ENCODE measurements at regions not wholly inside any gene's neighbourhood (a gene's known extent, or its start where the extent isn't known, plus 50 kb on each side); places are given as distances from the start of the nearest gene placed in this dataset.
A peak's percentile ranks its signal among the peaks of the same experiment; 100 is the strongest.
"Not testable (repeated sequence)": the region's sequence is repeated elsewhere in the genome, so short reads cannot be mapped to it uniquely, and the experiment has no call there.

- no peaks in the 10 kb centered on the region for H3K4me1 Mint-ChIP-seq
- DNase-seq (peak in 1 of 2 donors; percentile 10), ATAC-seq (peak; percentile 70)
- no peaks in the 10 kb centered on the region for H3K9me3 Mint-ChIP-seq
- no peaks in the 10 kb centered on the region for H3K27me3 Mint-ChIP-seq
- H3K4me3 Mint-ChIP-seq = no peak overlapping the region
- H3K27ac Mint-ChIP-seq = no peak overlapping the region
Measured at GRCh38 chr5:162209005-162209605, 141.5 kb downstream of the GABRG2 start.

GRCh38 chr5:162214551-162214950 is 147.0 kb downstream of the GABRG2 start:
- DNase-seq (no peak), ATAC-seq (no peak)
- no peaks in the 10 kb centered on the region for H3K4me1 Mint-ChIP-seq
- no peaks in the 10 kb centered on the region for H3K27me3 Mint-ChIP-seq
- H3K9me3 Mint-ChIP-seq = peaks cover 4 to 6% of the 10 kb centered on the region in 2 donors
- H3K27ac Mint-ChIP-seq = no peak overlapping the region
- no peak overlapping the region for H3K4me3 Mint-ChIP-seq

DNA sequence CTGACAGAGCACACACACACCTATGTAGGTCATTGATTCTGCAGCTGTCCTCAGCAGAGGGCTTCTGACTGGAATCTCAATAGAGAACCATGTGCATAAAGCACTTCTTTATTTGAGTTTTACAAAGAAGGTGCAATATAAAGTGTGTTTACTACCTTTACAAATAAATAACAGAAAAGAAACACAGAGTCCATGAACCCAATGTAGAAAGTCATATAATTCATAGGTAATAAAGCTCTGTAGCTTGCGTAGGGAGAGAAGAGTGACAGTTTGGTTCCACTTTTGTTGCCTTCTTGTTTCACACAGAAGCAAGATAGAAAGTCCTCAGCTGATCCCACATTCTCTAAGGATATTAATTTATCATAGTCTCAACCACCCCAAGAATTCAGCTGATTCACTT is 149.5 kb downstream of the GABRG2 start:
- no peak overlapping the region for H3K27ac Mint-ChIP-seq

DNA sequence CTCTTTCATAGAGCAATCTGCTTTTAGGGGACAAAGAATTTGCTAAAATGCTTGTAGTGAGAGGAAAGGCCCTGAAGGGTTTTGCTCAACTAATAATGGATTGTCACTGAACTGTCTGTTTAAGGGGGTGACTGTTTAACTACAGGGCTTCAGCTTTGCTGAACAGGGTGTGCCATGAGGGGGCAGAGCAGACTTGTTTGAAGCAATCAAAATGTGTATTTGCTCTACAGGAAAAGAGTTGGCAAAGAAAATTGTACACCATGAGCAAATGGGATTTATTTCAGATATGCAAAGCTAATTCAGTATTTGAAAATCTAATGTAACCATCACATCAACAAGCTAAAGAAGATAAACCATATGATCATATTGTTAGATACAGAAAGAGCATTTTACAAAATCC is 154.3 kb downstream of the GABRG2 start:
- no peaks in the 10 kb centered on the region for H3K4me1 Mint-ChIP-seq
- peaks cover under 1 to 9% of the 10 kb centered on the region in 2 donors for H3K9me3 Mint-ChIP-seq
- ATAC-seq (no peak), DNase-seq (no peak)
- no peak overlapping the region for H3K4me3 Mint-ChIP-seq
- H3K27ac Mint-ChIP-seq = no peak overlapping the region
- no peaks in the 10 kb centered on the region for H3K27me3 Mint-ChIP-seq

More for the DNA sequence above, 149.5 kb downstream of the GABRG2 start:
- DNase-seq (no peak), ATAC-seq (no peak)
- Mint-ChIP-seq H3K4me3 (no peak overlapping the region), H3K4me1 (no peaks in the 10 kb centered on the region), H3K27me3 (no peaks in the 10 kb centered on the region), H3K9me3 (peaks cover 6% of the 10 kb centered on the region in 2 donors)

- no peaks in the 10 kb centered on the region for H3K4me1 Mint-ChIP-seq
- no peak for DNase-seq
Measured at GRCh38 chr5:162227075-162227474, 159.5 kb downstream of the GABRG2 start.

DNA sequence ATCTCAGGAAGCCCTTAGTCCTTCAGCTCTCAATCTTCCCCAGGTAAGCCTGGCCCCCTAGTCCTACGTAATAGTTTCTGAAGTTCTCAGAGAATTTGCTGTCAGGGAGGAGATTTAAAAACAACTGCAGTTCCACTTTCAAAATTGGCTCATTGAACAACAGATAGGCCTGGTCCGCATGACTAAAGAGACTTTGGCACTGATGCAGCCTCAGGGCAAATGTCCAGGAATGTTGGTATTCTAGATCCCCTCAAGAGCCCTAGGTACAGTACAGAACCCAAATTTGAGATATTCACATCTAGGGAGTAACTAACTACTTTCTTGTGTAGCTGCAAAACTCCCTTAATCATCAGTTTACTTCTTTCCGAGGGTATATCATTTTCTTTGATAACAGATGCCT is 162.8 kb downstream of the GABRG2 start:
- DNase-seq (no peak), ATAC-seq (no peak)
- Mint-ChIP-seq H3K9me3 (peaks cover 0 to 21% of the 10 kb centered on the region in 2 donors), H3K4me1 (no peaks in the 10 kb centered on the region), H3K4me3 (no peak overlapping the region), H3K27ac (no peak overlapping the region), H3K27me3 (no peaks in the 10 kb centered on the region)

More at GRCh38 chr5:162227075-162227474, 159.5 kb downstream of the GABRG2 start:
- H3K27ac Mint-ChIP-seq = no peak overlapping the region
- H3K4me3 Mint-ChIP-seq = no peak overlapping the region
- no peak for ATAC-seq
- H3K9me3 Mint-ChIP-seq = peaks cover 2 to 7% of the 10 kb centered on the region in 2 donors
- no peaks in the 10 kb centered on the region for H3K27me3 Mint-ChIP-seq

DNA sequence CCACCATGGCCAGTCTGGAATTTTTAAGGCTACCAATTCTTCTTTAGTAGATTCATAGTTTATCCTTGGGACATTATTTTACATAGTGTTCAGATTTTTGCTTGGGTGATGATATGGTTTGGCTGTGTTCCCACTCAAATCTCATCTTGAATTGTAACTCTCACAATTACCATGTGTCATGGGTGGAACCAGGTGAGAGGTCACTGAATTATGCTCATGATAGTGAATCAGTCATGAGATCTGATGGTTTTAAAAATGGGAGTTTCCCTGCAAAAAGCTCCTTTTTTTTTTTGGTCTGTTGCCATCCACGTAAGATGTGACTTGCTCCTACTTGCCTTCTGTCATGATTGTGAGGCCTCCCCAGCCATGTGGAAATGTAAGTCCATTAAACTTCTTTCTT is 163.9 kb downstream of the GABRG2 start:
- no peaks in the 10 kb centered on the region for H3K27me3 Mint-ChIP-seq

DNA sequence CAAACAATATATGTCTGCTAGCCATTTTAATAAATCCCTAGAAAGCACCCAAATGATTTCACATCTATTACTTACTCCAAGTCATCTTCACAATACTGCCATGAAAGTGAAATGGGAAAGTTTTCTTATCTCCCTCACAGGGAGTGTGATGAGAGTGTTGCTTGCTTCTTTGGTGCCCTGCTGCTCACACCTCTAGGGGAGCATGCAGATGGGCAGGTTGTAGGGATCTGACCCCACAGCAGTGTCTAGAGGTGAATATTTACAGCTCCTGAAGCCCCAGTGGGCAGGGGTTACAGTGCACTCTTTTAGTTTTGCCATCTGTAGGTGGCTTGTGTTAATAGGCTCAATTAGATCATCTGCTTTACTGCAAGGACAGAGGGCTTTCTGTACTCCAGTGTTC is 173.2 kb downstream of the GABRG2 start:
- Mint-ChIP-seq H3K27ac (no peak overlapping the region), H3K4me3 (no peak overlapping the region), H3K9me3 (peaks cover 10 to 17% of the 10 kb centered on the region in 2 donors), H3K4me1 (no peaks in the 10 kb centered on the region), H3K27me3 (no peaks in the 10 kb centered on the region)
- ATAC-seq = no peak
- no peak for DNase-seq

More for the DNA sequence above, 163.9 kb downstream of the GABRG2 start:
- Mint-ChIP-seq H3K27ac (no peak overlapping the region), H3K9me3 (peaks cover 0 to 30% of the 10 kb centered on the region in 2 donors), H3K4me1 (no peaks in the 10 kb centered on the region), H3K4me3 (no peak overlapping the region)
- ATAC-seq (no peak), DNase-seq (no peak)

- Mint-ChIP-seq H3K4me1 (no peaks in the 10 kb centered on the region), H3K27me3 (no peaks in the 10 kb centered on the region), H3K4me3 (no peak overlapping the region), H3K27ac (no peak overlapping the region), H3K9me3 (peaks cover under 1 to 4% of the 10 kb centered on the region in 2 donors)
- DNase-seq (no peak), ATAC-seq (no peak)
Measured at GRCh38 chr5:162242416-162242815, 174.8 kb downstream of the GABRG2 start.

DNA sequence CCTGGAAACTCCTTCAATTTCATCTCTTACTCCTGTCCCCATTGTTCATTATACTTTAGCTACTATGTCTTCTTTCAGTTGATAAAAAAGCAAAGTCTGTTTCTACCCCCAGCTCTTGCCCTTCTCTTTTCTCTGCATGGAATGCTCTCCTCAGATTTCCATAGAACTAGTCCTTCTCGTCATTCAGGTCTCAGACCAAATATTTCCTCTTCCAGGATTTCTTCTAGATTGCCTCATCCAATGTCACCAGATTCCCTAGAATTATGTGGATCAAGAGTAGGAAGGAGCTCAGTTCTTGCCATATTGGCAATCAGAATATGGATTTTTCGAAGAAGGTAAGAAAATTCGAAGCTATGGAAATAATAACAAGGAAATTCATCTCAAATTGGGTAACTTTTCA is 176.1 kb downstream of the GABRG2 start:
- ATAC-seq = no peak
- Mint-ChIP-seq H3K4me1 (no peaks in the 10 kb centered on the region), H3K4me3 (no peak overlapping the region), H3K27me3 (no peaks in the 10 kb centered on the region), H3K9me3 (no peaks in the 10 kb centered on the region), H3K27ac (no peak overlapping the region)
- no peak for DNase-seq

GRCh38 chr5:162248107-162248713 is 180.6 kb downstream of the GABRG2 start:
- no peak overlapping the region for H3K4me3 Mint-ChIP-seq
- no peak overlapping the region for H3K27ac Mint-ChIP-seq
- DNase-seq (no peak), ATAC-seq (no peak)
- H3K9me3 Mint-ChIP-seq = no peaks in the 10 kb centered on the region
- no peaks in the 10 kb centered on the region for H3K27me3 Mint-ChIP-seq
- no peaks in the 10 kb centered on the region for H3K4me1 Mint-ChIP-seq

DNA sequence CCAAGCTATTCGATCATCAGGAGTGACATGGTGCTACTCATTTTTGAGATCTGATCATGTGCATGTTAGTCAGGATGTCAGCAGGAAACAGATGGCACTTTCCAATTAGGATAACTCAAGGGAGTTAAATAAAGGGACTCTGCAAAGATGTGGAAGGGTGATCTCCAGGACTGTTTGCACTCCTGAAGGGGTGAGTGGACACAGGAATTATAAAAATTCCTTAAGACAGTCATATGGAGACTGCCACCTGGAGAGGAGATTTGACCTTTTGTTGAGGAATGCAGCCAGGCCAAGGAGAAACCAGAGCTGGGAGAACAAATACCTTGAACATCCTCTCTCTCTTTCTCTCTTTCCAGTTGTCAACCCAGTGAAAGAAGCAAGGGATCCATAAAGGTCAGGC is 189.1 kb downstream of the GABRG2 start:
- no peak for ATAC-seq
- H3K27ac Mint-ChIP-seq = no peak overlapping the region
- no peaks in the 10 kb centered on the region for H3K9me3 Mint-ChIP-seq

GRCh38 chr5:162268694-162269481 is 201.3 kb downstream of the GABRG2 start:
- no peak for DNase-seq
- Mint-ChIP-seq H3K27me3 (no peaks in the 10 kb centered on the region), H3K4me3 (no peak overlapping the region), H3K9me3 (peaks cover 0 to 7% of the 10 kb centered on the region in 2 donors), H3K27ac (no peak overlapping the region), H3K4me1 (no peaks in the 10 kb centered on the region)
- ATAC-seq = no peak

More for the DNA sequence above, 189.1 kb downstream of the GABRG2 start:
- Mint-ChIP-seq H3K27me3 (no peaks in the 10 kb centered on the region), H3K4me3 (no peak overlapping the region), H3K4me1 (no peaks in the 10 kb centered on the region)
- DNase-seq = no peak

DNA sequence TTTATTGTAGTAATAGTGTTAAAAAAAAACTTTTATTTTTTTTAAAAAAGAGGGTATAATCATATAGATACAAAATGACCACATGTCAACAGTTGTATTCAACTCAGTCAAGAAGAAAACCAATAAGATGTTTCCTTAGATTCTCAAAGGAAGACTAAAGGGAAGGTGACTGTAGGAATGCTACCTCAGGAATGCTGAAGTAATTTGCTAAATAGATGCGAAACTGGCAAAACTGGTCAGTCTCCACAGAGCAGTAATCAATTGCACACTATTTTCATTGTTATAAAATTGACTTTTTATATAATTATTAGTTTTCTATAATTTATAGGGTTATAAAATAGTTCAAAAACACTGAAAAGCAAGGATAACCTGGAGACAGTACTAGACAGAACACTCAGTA is 204.8 kb downstream of the GABRG2 start:
- Mint-ChIP-seq H3K9me3 (peaks cover 11 to 12% of the 10 kb centered on the region in 2 donors), H3K27me3 (no peaks in the 10 kb centered on the region), H3K4me1 (no peaks in the 10 kb centered on the region), H3K4me3 (no peak overlapping the region), H3K27ac (no peak overlapping the region)
- DNase-seq (no peak), ATAC-seq (no peak)

DNA sequence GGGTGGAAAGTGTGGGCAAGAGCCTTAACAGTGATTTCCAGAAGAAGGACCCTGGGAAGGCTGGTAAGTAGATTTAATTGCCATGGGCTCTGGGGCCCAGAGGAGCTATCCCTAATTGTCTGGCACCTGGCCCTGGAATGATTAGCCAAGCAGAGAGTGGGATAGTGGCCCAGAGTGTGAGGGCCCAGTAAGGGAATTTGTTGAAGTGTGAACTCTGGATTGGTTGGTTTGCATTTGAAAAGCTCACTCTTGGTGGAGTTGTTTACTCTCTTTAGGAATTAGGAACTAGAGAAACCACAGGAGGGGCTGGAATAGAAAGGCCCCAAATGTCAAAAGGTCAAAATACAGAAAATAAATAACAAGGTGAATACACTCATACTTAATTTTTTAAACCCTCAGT is 207.1 kb downstream of the GABRG2 start:
- Mint-ChIP-seq H3K4me3 (no peak overlapping the region), H3K27me3 (no peaks in the 10 kb centered on the region), H3K4me1 (no peaks in the 10 kb centered on the region), H3K27ac (no peak overlapping the region), H3K9me3 (peaks cover 12 to 24% of the 10 kb centered on the region in 2 donors)
- DNase-seq = no peak
- ATAC-seq = no peak

- H3K4me1 Mint-ChIP-seq, ATAC-seq, H3K4me3 Mint-ChIP-seq, H3K27me3 Mint-ChIP-seq, DNase-seq, H3K27ac Mint-ChIP-seq: not testable (repeated sequence)
- peaks cover 6 to 32% of the 10 kb centered on the region in 2 donors for H3K9me3 Mint-ChIP-seq
Measured at GRCh38 chr5:162275387-162275786, 207.8 kb downstream of the GABRG2 start.

Measured in stimulated activated naive CD8-positive, alpha-beta T cell treated with anti-CD3 and anti-CD28 coated beads, Interleukin-15, amount 100 ng/mL, for 72 hours (primary cell).